Rectal smooth muscle tissue (tissue), 1 donor: ENCODE measurements at regions not wholly inside any gene's neighbourhood (a gene's known extent, or its start where the extent isn't known, plus 50 kb on each side); places are given as distances from the start of the nearest gene placed in this dataset.
"Not testable (repeated sequence)": the region's sequence is repeated elsewhere in the genome, so short reads cannot be mapped to it uniquely, and the experiment has no call there.

Source experiments
- H3K27ac ChIP-seq: one replicate; pipeline ENCODE4 v1.7.0; 2013; ENCODE audit warnings: low read depth, low read length, inconsistent platforms
- H3K27me3 ChIP-seq: one replicate; pipeline ENCODE4 v1.7.0; 2013; ENCODE audit warnings: low read length; ENCODE audit not compliant: control insufficient read depth, insufficient read depth
- H3K36me3 ChIP-seq: one replicate; pipeline ENCODE4 v1.7.0; 2013; ENCODE audit warnings: low read length; ENCODE audit not compliant: control insufficient read depth, insufficient read depth
- H3K4me1 ChIP-seq: one replicate; pipeline ENCODE4 v1.7.0; 2013; ENCODE audit warnings: low read length; ENCODE audit not compliant: control insufficient read depth, insufficient read depth
- H3K4me3 ChIP-seq: one replicate; pipeline ENCODE4 v1.7.0; 2013; ENCODE audit warnings: low read length
- H3K9ac ChIP-seq: one replicate; pipeline ENCODE4 v1.7.0; 2013; ENCODE audit warnings: low read length

GRCh38 chr14:55986069-55986468 is 132.1 kb upstream of the PELI2 start:
- Histone ChIP-seq H3K4me1 (no peaks in the 10 kb centered on the region), H3K27me3 (no peaks in the 10 kb centered on the region), H3K36me3 (no peaks in the 10 kb centered on the region), H3K4me3 (no peak overlapping the region), H3K27ac (no peak overlapping the region), H3K9ac (no peak overlapping the region)

GRCh38 chr14:56000846-56001245 is 117.4 kb upstream of the PELI2 start:
- H3K4me1 ChIP-seq = no peaks in the 10 kb centered on the region
- H3K36me3 ChIP-seq = no peaks in the 10 kb centered on the region
- H3K9ac ChIP-seq = no peak overlapping the region
- H3K4me3 ChIP-seq = no peak overlapping the region
- H3K27ac ChIP-seq = no peak overlapping the region
- no peaks in the 10 kb centered on the region for H3K27me3 ChIP-seq

- Histone ChIP-seq H3K36me3 (no peaks in the 10 kb centered on the region), H3K4me3 (no peak overlapping the region), H3K27ac (no peak overlapping the region), H3K4me1 (no peaks in the 10 kb centered on the region), H3K9ac (no peak overlapping the region), H3K27me3 (no peaks in the 10 kb centered on the region)
Measured at GRCh38 chr14:56002342-56002741, 115.9 kb upstream of the PELI2 start.

GRCh38 chr14:56002876-56003625 is 115.2 kb upstream of the PELI2 start:
- Histone ChIP-seq H3K9ac (no peak overlapping the region), H3K27me3 (no peaks in the 10 kb centered on the region), H3K4me1 (no peaks in the 10 kb centered on the region), H3K36me3 (no peaks in the 10 kb centered on the region), H3K27ac (no peak overlapping the region), H3K4me3 (no peak overlapping the region)

- no peak overlapping the region for H3K27ac ChIP-seq
- no peak overlapping the region for H3K4me3 ChIP-seq
- no peaks in the 10 kb centered on the region for H3K4me1 ChIP-seq
- no peak overlapping the region for H3K9ac ChIP-seq
- no peaks in the 10 kb centered on the region for H3K27me3 ChIP-seq
- no peaks in the 10 kb centered on the region for H3K36me3 ChIP-seq
Measured at GRCh38 chr14:56004323-56004722, 113.9 kb upstream of the PELI2 start.

GRCh38 chr14:56004786-56005185 is 113.4 kb upstream of the PELI2 start:
- Histone ChIP-seq H3K27ac (peak overlapping the region; percentile 12), H3K4me3 (peak overlapping the region; percentile 45), H3K9ac (no peak overlapping the region)

GRCh38 chr14:56005191-56006053 is 112.8 kb upstream of the PELI2 start:
- Histone ChIP-seq H3K27ac (peak overlapping the region; percentile 12), H3K4me3 (peak overlapping the region; percentile 45), H3K9ac (no peak overlapping the region), H3K4me1 (no peaks in the 10 kb centered on the region), H3K27me3 (no peaks in the 10 kb centered on the region), H3K36me3 (no peaks in the 10 kb centered on the region)

More at GRCh38 chr14:56004786-56005185, 113.4 kb upstream of the PELI2 start:
- no peaks in the 10 kb centered on the region for H3K4me1 ChIP-seq
- H3K36me3 ChIP-seq = no peaks in the 10 kb centered on the region
- H3K27me3 ChIP-seq = no peaks in the 10 kb centered on the region

- H3K9ac ChIP-seq, H3K36me3 ChIP-seq, H3K4me3 ChIP-seq, H3K27ac ChIP-seq, H3K4me1 ChIP-seq, H3K27me3 ChIP-seq: not testable (repeated sequence)
Measured at GRCh38 chr14:56007491-56007890, 110.7 kb upstream of the PELI2 start.

- H3K9ac ChIP-seq = no peak overlapping the region
- no peaks in the 10 kb centered on the region for H3K4me1 ChIP-seq
- H3K27ac ChIP-seq = no peak overlapping the region
- H3K4me3 ChIP-seq = no peak overlapping the region
- H3K36me3 ChIP-seq = no peaks in the 10 kb centered on the region
- no peaks in the 10 kb centered on the region for H3K27me3 ChIP-seq
Measured at GRCh38 chr14:56008150-56008549, 110.1 kb upstream of the PELI2 start.

GRCh38 chr14:56008661-56009060 is 109.5 kb upstream of the PELI2 start:
- not testable (repeated sequence) for H3K4me1 ChIP-seq, H3K27me3 ChIP-seq, H3K4me3 ChIP-seq, H3K36me3 ChIP-seq, H3K27ac ChIP-seq, H3K9ac ChIP-seq

- Histone ChIP-seq H3K27ac (no peak overlapping the region), H3K36me3 (no peaks in the 10 kb centered on the region), H3K4me3 (no peak overlapping the region), H3K4me1 (no peaks in the 10 kb centered on the region), H3K27me3 (no peaks in the 10 kb centered on the region), H3K9ac (no peak overlapping the region)
Measured at GRCh38 chr14:56023661-56024081, 94.5 kb upstream of the PELI2 start.

GRCh38 chr14:56025191-56025590 is 93.0 kb upstream of the PELI2 start:
- Histone ChIP-seq H3K27me3 (no peaks in the 10 kb centered on the region), H3K27ac (no peak overlapping the region), H3K4me1 (no peaks in the 10 kb centered on the region), H3K36me3 (no peaks in the 10 kb centered on the region), H3K9ac (no peak overlapping the region), H3K4me3 (no peak overlapping the region)
